SK-N-SH (cell line): ENCODE measurements at regions not wholly inside any gene's neighbourhood (a gene's known extent, or its start where the extent isn't known, plus 50 kb on each side); places are given as distances from the start of the nearest gene placed in this dataset.

ENCODE experiments used
- CTCF ChIA-PET: fragments of 300-600, 350-600 bp; formaldehyde crosslinking; extraction: SDS; loops from one replicate; lab custom pipeline; 2021; lab: Yijun Ruan, JAX
- POLR2A ChIA-PET: fragments of 350-600 bp; sonication (Branson Sonifier 250); formaldehyde crosslinking; extraction: SDS; loops from one replicate; lab custom pipeline; 2020; ENCODE audit warnings: antibody characterized with exemption, inconsistent platforms; lab: Yijun Ruan, JAX
- DNase-seq: peaks from one replicate; pipeline ENCODE4 v3.0.0; 2012
- H2AFZ ChIP-seq: fragments of 200-600 bp; sonication (generic); 2 replicates; pipeline ENCODE4 v1.8.1; 2016; ENCODE audit warnings: antibody characterized with exemption, mild to moderate bottlenecking, low read depth
- H3F3A ChIP-seq: fragments of 200-600 bp; sonication (generic); replicated peaks from 2 replicates; pipeline ENCODE3; 2016; ENCODE audit warnings: antibody characterized with exemption, mild to moderate bottlenecking; ENCODE audit not compliant: insufficient read depth
- H3K27ac ChIP-seq, 2 experiments: fragments of 200-500 bp in 1 of 2; fragments of 200-600 bp in 1 of 2; sonication (Bioruptor generic) in 1 of 2; sonication (generic), shearing (Covaris generic) in 1 of 2; 2 replicates each; pipeline versions ENCODE4 v1.5.1 to v1.6.1; 2014 to 2016; ENCODE audit warnings: low read depth in 2 of 2, inconsistent platforms in 1 of 2, low read length in 1 of 2, mild to moderate bottlenecking in 1 of 2, mixed read lengths in 1 of 2
- H3K27me3 ChIP-seq: fragments of 200-600 bp; sonication (generic), shearing (Covaris generic); 2 replicates; pipeline ENCODE4 v1.6.1; 2016; ENCODE audit warnings: mixed run types; ENCODE audit not compliant: insufficient read depth
- H3K36me3 ChIP-seq, 2 experiments: fragments of 200-500 bp in 1 of 2; fragments of 200-600 bp in 1 of 2; sonication (Bioruptor generic) in 1 of 2; sonication (generic) in 1 of 2; replicated peaks in 1 of 2; 2 replicates each; pipeline versions ENCODE3 to v1.5.1; 2014 to 2016; ENCODE audit warnings: low read length in 1 of 2, mild to moderate bottlenecking in 1 of 2; ENCODE audit not compliant: insufficient read depth in 2 of 2, control insufficient read depth in 1 of 2
- H3K4me1 ChIP-seq, 2 experiments: fragments of 200-500 bp in 1 of 2; fragments of 200-600 bp in 1 of 2; sonication (Bioruptor generic) in 1 of 2; sonication (generic), shearing (Covaris generic) in 1 of 2; 2 replicates each; pipeline versions ENCODE4 v1.5.1 to v1.6.1; 2014 to 2016; ENCODE audit warnings: low read depth in 1 of 2, low read length in 1 of 2, mixed run types in 1 of 2; ENCODE audit not compliant: insufficient read depth in 2 of 2, control insufficient read depth in 1 of 2
- H3K4me2 ChIP-seq: fragments of 200-600 bp; sonication (generic), shearing (Covaris generic); 2 replicates; pipeline ENCODE4 v1.6.1; 2017; ENCODE audit warnings: mixed run types
- H3K4me3 ChIP-seq, 2 experiments: fragments of 200-500 bp in 1 of 2; fragments of 200-600 bp in 1 of 2; sonication (Bioruptor generic) in 1 of 2; sonication (generic), shearing (Covaris generic) in 1 of 2; 2 replicates each; pipeline versions ENCODE4 v1.5.1 to v1.8.1; 2014 to 2016; ENCODE audit warnings: low read depth in 2 of 2, inconsistent platforms in 1 of 2, low read length in 1 of 2, mild to moderate bottlenecking in 1 of 2, mixed read lengths in 1 of 2, moderate library complexity in 1 of 2
- H3K79me2 ChIP-seq: fragments of 200-600 bp; sonication (generic); 2 replicates; pipeline ENCODE4 v1.8.1; 2017; ENCODE audit warnings: mild to moderate bottlenecking; ENCODE audit not compliant: insufficient read depth
- H3K9ac ChIP-seq: fragments of 200-600 bp; sonication (generic); 2 replicates; pipeline ENCODE4 v1.6.1; 2017; ENCODE audit warnings: mixed run types
- H3K9me2 ChIP-seq: fragments of 200-600 bp; sonication (generic); 2 replicates; pipeline ENCODE4 v1.6.1; 2017; ENCODE audit warnings: mixed run types
- H3K9me3 ChIP-seq: fragments of 200-600 bp; sonication (generic); 2 replicates; pipeline ENCODE4 v1.6.1; 2017; ENCODE audit warnings: mixed run types, mild to moderate bottlenecking, moderate library complexity
- H4K20me1 ChIP-seq: fragments of 200-600 bp; sonication (generic); 2 replicates; pipeline ENCODE4 v1.6.1; 2017; ENCODE audit warnings: mild to moderate bottlenecking, mixed run types; ENCODE audit not compliant: insufficient read depth
- CHD2 ChIP-seq: fragments of 150-350 bp; IDR thresholded peaks from 2 replicates; pipeline ENCODE4 v1.6.1; 2018; ENCODE audit warnings: low read length; ENCODE audit not compliant: partially characterized antibody
- ELF1 ChIP-seq: IDR thresholded peaks from 2 replicates; pipeline ENCODE4 v1.4.0; 2012
- EP300 ChIP-seq, 2 experiments: IDR thresholded peaks; 2 replicates each; pipeline versions ENCODE4 v1.4.0 to v1.6.1; 2012; ENCODE audit warnings: borderline replicate concordance in 1 of 2, low read depth in 1 of 2, low read length in 1 of 2
- FOXM1 ChIP-seq: IDR thresholded peaks from 2 replicates; pipeline ENCODE4 v1.4.0; 2012; ENCODE audit warnings: low read depth, mild to moderate bottlenecking
- GABPA ChIP-seq: IDR thresholded peaks from 2 replicates; pipeline ENCODE4 v1.4.0; 2012; ENCODE audit warnings: low read depth, mild to moderate bottlenecking
- GATA2 ChIP-seq: sonication (generic); formaldehyde crosslinking; IDR thresholded peaks from 2 replicates; pipeline ENCODE4 v1.5.0; 2020; ENCODE audit warnings: mild to moderate bottlenecking, missing genetic modification reagents
- MEF2A ChIP-seq: IDR thresholded peaks from 2 replicates; pipeline ENCODE4 v1.4.0; 2012; ENCODE audit warnings: low read depth, borderline replicate concordance
- MXI1 ChIP-seq: IDR thresholded peaks from 2 replicates; pipeline ENCODE4 v1.6.1; 2012; ENCODE audit warnings: mild to moderate bottlenecking, low read depth, low read length, improper control_type of control experiment
- NRF1 ChIP-seq: IDR thresholded peaks from 2 replicates; pipeline ENCODE4 v1.6.1; 2012; ENCODE audit warnings: low read depth, mild to moderate bottlenecking, low read length
- PBX3 ChIP-seq: IDR thresholded peaks from 2 replicates; pipeline ENCODE4; 2012
- POLR2AphosphoS5 ChIP-seq: IDR thresholded peaks from 2 replicates; pipeline ENCODE4 v1.6.1; 2012; ENCODE audit warnings: low read depth, low read length
- RCOR1 ChIP-seq: fragments of 150-350 bp; IDR thresholded peaks from 2 replicates; pipeline ENCODE4 v1.6.1; 2017; ENCODE audit warnings: antibody characterized with exemption, low read length
- RFX5 ChIP-seq: IDR thresholded peaks from 2 replicates; pipeline ENCODE4 v1.6.1; 2012; ENCODE audit warnings: mild to moderate bottlenecking, improper control_type of control experiment, low read length
- SIN3A ChIP-seq: IDR thresholded peaks from 2 replicates; pipeline ENCODE4 v1.6.1; 2012; ENCODE audit warnings: low read depth, mild to moderate bottlenecking, low read length, moderate library complexity, borderline replicate concordance
- TCF12 ChIP-seq: IDR thresholded peaks from 2 replicates; pipeline ENCODE4 v1.4.0; 2012
- USF2 ChIP-seq: fragments of 150-350 bp; IDR thresholded peaks from 2 replicates; pipeline ENCODE4 v1.6.1; 2017; ENCODE audit warnings: antibody characterized with exemption, low read length, low read depth, borderline replicate concordance
- YY1 ChIP-seq: IDR thresholded peaks from 2 replicates; pipeline ENCODE4 v1.4.0; 2012; ENCODE audit warnings: low read depth, mild to moderate bottlenecking
- WGBS: methylation state at CpG from one replicate; pipeline ENCODE4 v1.1.6; 2017; ENCODE audit warnings: low lambda C conversion rate; 5-methylcytosine and 5-hydroxymethylcytosine counted together
- TF ChIP-seq, protein P1 (sequence below): IDR thresholded peaks from 2 replicates; pipeline ENCODE4 v1.4.0; 2012; ENCODE audit warnings: low read depth, borderline replicate concordance
- TF ChIP-seq, protein P2 (sequence below): IDR thresholded peaks from 2 replicates; pipeline ENCODE4 v1.4.0; 2012; ENCODE audit warnings: low read depth, borderline replicate concordance

DNA sequence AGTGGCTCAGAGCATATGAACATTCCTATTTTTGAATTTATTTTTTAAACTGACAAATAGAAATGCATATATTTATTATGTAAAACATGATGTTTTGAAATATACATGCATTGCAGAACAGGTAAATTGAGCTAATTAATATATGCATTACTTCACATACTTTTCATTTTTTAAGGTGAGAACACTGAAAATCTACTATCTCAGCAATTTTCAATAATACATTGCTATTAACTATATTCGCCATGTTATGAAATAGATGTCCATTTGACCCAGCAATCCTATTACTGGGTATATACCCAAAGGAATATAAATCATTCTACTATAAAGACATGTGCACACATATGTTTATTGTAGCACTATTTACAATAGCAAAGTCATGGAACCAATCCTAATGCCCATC is 717.7 kb upstream of the PIK3C3 start (continued):
- no peak for TF ChIP-seq EP300 (IDR thresholded peaks at IDR 0.05; ENCODE audit: borderline replicate concordance in 1 of 2, low read depth in 1 of 2, low read length in 1 of 2)
- TF ChIP-seq, protein P1, sequence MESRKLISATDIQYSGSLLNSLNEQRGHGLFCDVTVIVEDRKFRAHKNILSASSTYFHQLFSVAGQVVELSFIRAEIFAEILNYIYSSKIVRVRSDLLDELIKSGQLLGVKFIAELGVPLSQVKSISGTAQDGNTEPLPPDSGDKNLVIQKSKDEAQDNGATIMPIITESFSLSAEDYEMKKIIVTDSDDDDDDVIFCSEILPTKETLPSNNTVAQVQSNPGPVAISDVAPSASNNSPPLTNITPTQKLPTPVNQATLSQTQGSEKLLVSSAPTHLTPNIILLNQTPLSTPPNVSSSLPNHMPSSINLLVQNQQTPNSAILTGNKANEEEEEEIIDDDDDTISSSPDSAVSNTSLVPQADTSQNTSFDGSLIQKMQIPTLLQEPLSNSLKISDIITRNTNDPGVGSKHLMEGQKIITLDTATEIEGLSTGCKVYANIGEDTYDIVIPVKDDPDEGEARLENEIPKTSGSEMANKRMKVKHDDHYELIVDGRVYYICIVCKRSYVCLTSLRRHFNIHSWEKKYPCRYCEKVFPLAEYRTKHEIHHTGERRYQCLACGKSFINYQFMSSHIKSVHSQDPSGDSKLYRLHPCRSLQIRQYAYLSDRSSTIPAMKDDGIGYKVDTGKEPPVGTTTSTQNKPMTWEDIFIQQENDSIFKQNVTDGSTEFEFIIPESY, result no peak

- no peaks in the 10 kb centered on the region for H3K9me3 ChIP-seq
- H3F3A ChIP-seq, result no peaks in the 10 kb centered on the region
- no peaks in the 10 kb centered on the region for H3K9me2 ChIP-seq
- H3K27ac ChIP-seq, result no peak overlapping the region
- H3K27me3 ChIP-seq, result no peaks in the 10 kb centered on the region
- no peak overlapping the region for H3K4me2 ChIP-seq
- ChIA-PET POLR2A (no interaction called here), CTCF (interaction anchor here (1.5 kb wide), 1 partner anchor 12 kb away, joined by 5 read pairs; no protein-coding TSS in a partner anchor)
- H3K79me2 ChIP-seq, result no peaks in the 10 kb centered on the region
- no peak overlapping the region for H2AFZ ChIP-seq
- no peaks in the 10 kb centered on the region for H3K4me1 ChIP-seq
- TF ChIP-seq GABPA, result no peak
- TF ChIP-seq RFX5, result no peak
- no peak for TF ChIP-seq PBX3
- no peak for TF ChIP-seq MXI1
- no peak for TF ChIP-seq FOXM1
- TF ChIP-seq TCF12, result no peak
- no peak for TF ChIP-seq USF2
- no peak for TF ChIP-seq NRF1
- TF ChIP-seq YY1, result no peak
- TF ChIP-seq GATA2 (CRISPR knock-in tag), result no peak
- no peak for TF ChIP-seq CHD2
- TF ChIP-seq, protein P2, sequence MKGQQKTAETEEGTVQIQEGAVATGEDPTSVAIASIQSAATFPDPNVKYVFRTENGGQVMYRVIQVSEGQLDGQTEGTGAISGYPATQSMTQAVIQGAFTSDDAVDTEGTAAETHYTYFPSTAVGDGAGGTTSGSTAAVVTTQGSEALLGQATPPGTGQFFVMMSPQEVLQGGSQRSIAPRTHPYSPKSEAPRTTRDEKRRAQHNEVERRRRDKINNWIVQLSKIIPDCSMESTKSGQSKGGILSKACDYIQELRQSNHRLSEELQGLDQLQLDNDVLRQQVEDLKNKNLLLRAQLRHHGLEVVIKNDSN, result no peak
- no peak for TF ChIP-seq POLR2AphosphoS5
- TF ChIP-seq, protein P1, result no peak
- TF ChIP-seq SIN3A, result no peak
- TF ChIP-seq ELF1, result no peak
- no peak for TF ChIP-seq EP300 (IDR thresholded peaks at IDR 0.05; ENCODE audit: borderline replicate concordance in 1 of 2, low read depth in 1 of 2, low read length in 1 of 2)
- TF ChIP-seq RCOR1, result no peak
- TF ChIP-seq MEF2A, result no peak
- 53% methylated on average over 3 of the region's 3 CpGs for WGBS
- H3K4me3 ChIP-seq, result no peak overlapping the region
- no peak for DNase-seq
- no peak overlapping the region for H3K9ac ChIP-seq
- H3K36me3 ChIP-seq, result no peaks in the 10 kb centered on the region
- no peaks in the 10 kb centered on the region for H4K20me1 ChIP-seq
Observed at GRCh38 chr18:41231681-41232080, 723.4 kb upstream of the PIK3C3 start.
